ENCODE measurements at regions not wholly inside any gene's neighbourhood (a gene's known extent, or its start where the extent isn't known, plus 50 kb on each side); places are given as distances from the start of the nearest gene placed in this dataset.
"Not testable (repeated sequence)": the region's sequence is repeated elsewhere in the genome, so short reads cannot be mapped to it uniquely, and the experiment has no call there.

- no peaks in the 10 kb centered on the region for H3K27me3 Mint-ChIP-seq (ENCODE audit: insufficient read depth, unreplicated experiment)
- H3K27ac Mint-ChIP-seq (ENCODE audit: low read depth, unreplicated experiment): no peak overlapping the region
- POLR2A ChIA-PET: no interaction called here
- no peak for DNase-seq (ENCODE audit: unreplicated experiment)
- TF ChIP-seq, protein P1, sequence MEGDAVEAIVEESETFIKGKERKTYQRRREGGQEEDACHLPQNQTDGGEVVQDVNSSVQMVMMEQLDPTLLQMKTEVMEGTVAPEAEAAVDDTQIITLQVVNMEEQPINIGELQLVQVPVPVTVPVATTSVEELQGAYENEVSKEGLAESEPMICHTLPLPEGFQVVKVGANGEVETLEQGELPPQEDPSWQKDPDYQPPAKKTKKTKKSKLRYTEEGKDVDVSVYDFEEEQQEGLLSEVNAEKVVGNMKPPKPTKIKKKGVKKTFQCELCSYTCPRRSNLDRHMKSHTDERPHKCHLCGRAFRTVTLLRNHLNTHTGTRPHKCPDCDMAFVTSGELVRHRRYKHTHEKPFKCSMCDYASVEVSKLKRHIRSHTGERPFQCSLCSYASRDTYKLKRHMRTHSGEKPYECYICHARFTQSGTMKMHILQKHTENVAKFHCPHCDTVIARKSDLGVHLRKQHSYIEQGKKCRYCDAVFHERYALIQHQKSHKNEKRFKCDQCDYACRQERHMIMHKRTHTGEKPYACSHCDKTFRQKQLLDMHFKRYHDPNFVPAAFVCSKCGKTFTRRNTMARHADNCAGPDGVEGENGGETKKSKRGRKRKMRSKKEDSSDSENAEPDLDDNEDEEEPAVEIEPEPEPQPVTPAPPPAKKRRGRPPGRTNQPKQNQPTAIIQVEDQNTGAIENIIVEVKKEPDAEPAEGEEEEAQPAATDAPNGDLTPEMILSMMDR (IDR thresholded peaks at IDR 0.05; ENCODE audit: unreplicated experiment): no peak
- H3K4me1 Mint-ChIP-seq (ENCODE audit: insufficient read depth, unreplicated experiment): no peaks in the 10 kb centered on the region
- no TSS peak for BruUV-seq (replicated peaks)
- H3K4me3 Mint-ChIP-seq (ENCODE audit: unreplicated experiment): no peak overlapping the region
- CTCF ChIA-PET: interaction anchor here (0.6 to 5.0 kb wide), 26 partner anchors 10 to 1840 kb away, joined by 3 to 40 read pairs (median 4); no protein-coding TSS in a partner anchor
- intact Hi-C loops (cut with micrococcal nuclease): loop anchor here (1.0 kb wide), 2 partner anchors 318 to 335 kb away; no protein-coding TSS in a partner anchor
- H3K36me3 Mint-ChIP-seq (ENCODE audit: insufficient read depth, unreplicated experiment): no peaks in the 10 kb centered on the region
- H3K9me3 Mint-ChIP-seq (ENCODE audit: unreplicated experiment): no peaks in the 10 kb centered on the region
Observed at GRCh38 chr5:62778316-62779009, 199.8 kb downstream of the LRRC70 start.

DNA sequence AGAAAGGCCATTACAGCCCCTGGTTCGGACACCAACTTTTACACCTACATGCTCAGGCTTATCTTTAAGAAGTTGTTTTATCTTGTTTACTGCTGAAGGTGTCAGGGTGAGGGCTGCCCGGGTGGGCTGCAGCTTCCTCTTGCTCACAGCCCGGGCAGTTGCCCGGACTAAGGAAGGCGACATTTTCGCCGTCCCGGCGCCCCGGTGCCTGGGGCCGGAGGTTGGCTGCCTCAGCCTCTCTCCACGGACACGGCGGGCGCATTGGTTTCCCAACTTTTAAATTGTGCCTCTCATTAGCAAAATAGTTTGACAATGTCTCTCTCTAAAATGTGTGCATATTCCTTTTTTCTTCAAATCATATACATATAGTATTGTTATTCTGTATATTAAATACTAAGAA lies 198.5 kb downstream of the LRRC70 start:
- CTCF ChIA-PET: interaction anchor here (0.6 to 3.7 kb wide), 8 partner anchors 11 to 333 kb away, joined by 3 to 17 read pairs (median 4); no protein-coding TSS in a partner anchor
- DNase-seq (ENCODE audit: unreplicated experiment); H3K4me3 Mint-ChIP-seq (ENCODE audit: unreplicated experiment); H3K36me3 Mint-ChIP-seq (ENCODE audit: insufficient read depth, unreplicated experiment); POLR2A ChIA-PET; BruUV-seq (replicated peaks); H3K9me3 Mint-ChIP-seq (ENCODE audit: unreplicated experiment); H3K27me3 Mint-ChIP-seq (ENCODE audit: insufficient read depth, unreplicated experiment); H3K4me1 Mint-ChIP-seq (ENCODE audit: insufficient read depth, unreplicated experiment); H3K27ac Mint-ChIP-seq (ENCODE audit: low read depth, unreplicated experiment); intact Hi-C loops (cut with micrococcal nuclease): not testable (repeated sequence)

DNA sequence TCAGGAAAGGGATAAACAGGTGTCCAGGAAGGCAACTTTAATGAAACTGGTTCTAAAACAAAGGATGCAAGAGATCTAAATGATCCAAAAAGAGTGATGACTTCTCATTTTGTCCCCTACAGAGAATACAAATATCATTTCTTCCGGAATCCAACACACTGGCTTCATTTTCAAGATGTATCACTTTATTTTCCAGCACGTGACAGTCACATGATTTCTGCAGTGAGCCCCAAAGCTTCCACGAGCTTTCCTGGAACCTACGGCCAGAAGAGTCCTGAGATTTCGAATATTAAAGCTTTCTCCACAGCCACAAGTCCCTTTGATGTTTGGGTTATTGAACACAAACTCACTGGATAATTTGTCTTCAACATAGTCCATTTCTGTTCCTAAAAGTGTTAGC lies 198.0 kb downstream of the LRRC70 start:
- DNase-seq (ENCODE audit: unreplicated experiment); H3K4me1 Mint-ChIP-seq (ENCODE audit: insufficient read depth, unreplicated experiment); H3K4me3 Mint-ChIP-seq (ENCODE audit: unreplicated experiment); POLR2A ChIA-PET; BruUV-seq (replicated peaks); H3K9me3 Mint-ChIP-seq (ENCODE audit: unreplicated experiment); intact Hi-C loops (cut with micrococcal nuclease); H3K36me3 Mint-ChIP-seq (ENCODE audit: insufficient read depth, unreplicated experiment); H3K27ac Mint-ChIP-seq (ENCODE audit: low read depth, unreplicated experiment); H3K27me3 Mint-ChIP-seq (ENCODE audit: insufficient read depth, unreplicated experiment): not testable (repeated sequence)
- CTCF ChIA-PET: interaction anchor here (0.7 to 1.3 kb wide), 3 partner anchors 153 to 333 kb away, joined by 3 to 4 read pairs (median 3); no protein-coding TSS in a partner anchor

GRCh38 chr5:62773460-62773859 lies 194.8 kb downstream of the LRRC70 start:
- CTCF ChIA-PET: no interaction called here
- POLR2A ChIA-PET: no interaction called here

GRCh38 chr5:62771341-62771740 lies 192.7 kb downstream of the LRRC70 start:
- H3K4me3 Mint-ChIP-seq (ENCODE audit: unreplicated experiment): no peak overlapping the region
- no peak for DNase-seq (ENCODE audit: unreplicated experiment)
- intact Hi-C loops (cut with micrococcal nuclease): no loop called here
- H3K27me3 Mint-ChIP-seq (ENCODE audit: insufficient read depth, unreplicated experiment): no peaks in the 10 kb centered on the region
- ChIA-PET CTCF (no interaction called here), POLR2A (no interaction called here)
- no peaks in the 10 kb centered on the region for H3K4me1 Mint-ChIP-seq (ENCODE audit: insufficient read depth, unreplicated experiment)
- H3K36me3 Mint-ChIP-seq (ENCODE audit: insufficient read depth, unreplicated experiment): no peaks in the 10 kb centered on the region
- no TSS peak for BruUV-seq (replicated peaks)
- TF ChIP-seq, protein P1 (IDR thresholded peaks at IDR 0.05; ENCODE audit: unreplicated experiment): no peak
- no peak overlapping the region for H3K27ac Mint-ChIP-seq (ENCODE audit: low read depth, unreplicated experiment)
- H3K9me3 Mint-ChIP-seq (ENCODE audit: unreplicated experiment): no peaks in the 10 kb centered on the region

More at GRCh38 chr5:62773460-62773859, 194.8 kb downstream of the LRRC70 start:
- no peak for DNase-seq (ENCODE audit: unreplicated experiment)
- H3K27ac Mint-ChIP-seq (ENCODE audit: low read depth, unreplicated experiment): no peak overlapping the region
- TF ChIP-seq, protein P1 (IDR thresholded peaks at IDR 0.05; ENCODE audit: unreplicated experiment): no peak
- no peak overlapping the region for H3K4me3 Mint-ChIP-seq (ENCODE audit: unreplicated experiment)
- no peaks in the 10 kb centered on the region for H3K36me3 Mint-ChIP-seq (ENCODE audit: insufficient read depth, unreplicated experiment)
- BruUV-seq (replicated peaks): no TSS peak
- no peaks in the 10 kb centered on the region for H3K4me1 Mint-ChIP-seq (ENCODE audit: insufficient read depth, unreplicated experiment)
- no peaks in the 10 kb centered on the region for H3K27me3 Mint-ChIP-seq (ENCODE audit: insufficient read depth, unreplicated experiment)
- no peaks in the 10 kb centered on the region for H3K9me3 Mint-ChIP-seq (ENCODE audit: unreplicated experiment)
- intact Hi-C loops (cut with micrococcal nuclease): no loop called here

Measured in MCF 10A (cell line).